Stimulated activated CD8-positive, alpha-beta memory T cell treated with anti-CD3 and anti-CD28 coated beads, Interleukin-12 subunit alpha, Interleukin-12 subunit beta, amount 100 ng/mL, for 4 hours (primary cell): ENCODE measurements at regions not wholly inside any gene's neighbourhood (a gene's known extent, or its start where the extent isn't known, plus 50 kb on each side); places are given as distances from the start of the nearest gene placed in this dataset.

Experiments used
- DNase-seq: peaks from one replicate; pipeline ENCODE4 v3.0.0-alpha.2; 2020; ENCODE audit warnings: low read depth

- no peak for DNase-seq
Measured at GRCh38 chr5:118279540-118280294, 708.6 kb downstream of the DTWD2 start.

- no peak for DNase-seq
Measured at GRCh38 chr5:118270526-118270925, 717.8 kb downstream of the DTWD2 start.

GRCh38 chr5:118258223-118258622, 730.1 kb downstream of the DTWD2 start:
- no peak for DNase-seq

- DNase-seq = no peak
Measured at GRCh38 chr5:118257066-118257465, 731.3 kb downstream of the DTWD2 start.

- no peak for DNase-seq
Measured at GRCh38 chr5:118253225-118254061, 734.9 kb downstream of the DTWD2 start.

GRCh38 chr5:118249386-118249785, 739.0 kb downstream of the DTWD2 start:
- DNase-seq = no peak

GRCh38 chr5:118247458-118247857, 740.9 kb downstream of the DTWD2 start:
- DNase-seq = no peak

GRCh38 chr5:118243613-118244012, 744.7 kb downstream of the DTWD2 start:
- DNase-seq = no peak

- no peak for DNase-seq
Measured at GRCh38 chr5:118243068-118243467, 745.3 kb downstream of the DTWD2 start.

- DNase-seq = no peak
Measured at GRCh38 chr5:118236108-118236849, 752.1 kb downstream of the DTWD2 start.

GRCh38 chr5:118233606-118234005, 754.7 kb downstream of the DTWD2 start:
- DNase-seq = no peak

- DNase-seq = no peak
Measured at GRCh38 chr5:118228489-118228888, 759.9 kb downstream of the DTWD2 start.

- no peak for DNase-seq
Measured at GRCh38 chr5:118224546-118224945, 763.8 kb downstream of the DTWD2 start.

GRCh38 chr5:118220556-118221195, 767.7 kb downstream of the DTWD2 start:
- DNase-seq = no peak

GRCh38 chr5:118211606-118212005, 776.7 kb downstream of the DTWD2 start:
- DNase-seq = no peak

GRCh38 chr5:118208031-118208453, 780.3 kb downstream of the DTWD2 start:
- no peak for DNase-seq

GRCh38 chr5:118199801-118200200, 788.5 kb downstream of the DTWD2 start:
- DNase-seq = no peak

- no peak for DNase-seq
Measured at GRCh38 chr5:118196229-118196628, 792.1 kb downstream of the DTWD2 start.

- no peak for DNase-seq
Measured at GRCh38 chr5:118195211-118195610, 793.1 kb downstream of the DTWD2 start.

- DNase-seq = no peak
Measured at GRCh38 chr5:118193194-118193905, 795.0 kb downstream of the DTWD2 start.

- no peak for DNase-seq
Measured at GRCh38 chr5:118185018-118185417, 803.3 kb downstream of the DTWD2 start.
